Caco-2 (cell line): ENCODE measurements at regions not wholly inside any gene's neighbourhood (a gene's known extent, or its start where the extent isn't known, plus 50 kb on each side); places are given as distances from the start of the nearest gene placed in this dataset.

Experiments
- BruUV-seq: library from RNA; stranded (reverse); fragments of 400-500 nt; replicated peaks from 2 replicates; lab custom pipeline; 2021; lab: Mats Ljungman, UMichigan
- CTCF ChIA-PET: fragments of 300-600 bp; sonication (Branson Sonifier 250); formaldehyde crosslinking; loops from one replicate; lab custom pipeline; 2022; ENCODE audit warnings: antibody characterized with exemption; lab: Charles Lee
- POLR2A ChIA-PET: fragments of 300-600 bp; sonication (Branson Sonifier 250); formaldehyde crosslinking; loops from one replicate; lab custom pipeline; 2022; ENCODE audit warnings: antibody characterized with exemption; lab: Charles Lee
- DNase-seq, 2 experiments: peaks; one replicate each; pipeline versions ENCODE4 v3.0.0 to v3.0.0-alpha.2; 2020 to 2022
- H3K27me3 ChIP-seq: replicated peaks from 2 replicates; pipeline ENCODE4 v1.6.0; 2011; ENCODE audit warnings: low read length; ENCODE audit not compliant: control insufficient read depth, insufficient read depth
- H3K36me3 ChIP-seq: 2 replicates; pipeline ENCODE4 v1.5.1; 2011; ENCODE audit warnings: low read length; ENCODE audit not compliant: control insufficient read depth, insufficient read depth
- H3K4me1 ChIP-seq: fragments of 250-450 bp; sonication (Bioruptor Pico); 2 replicates; pipeline ENCODE4 v1.5.1; 2020; ENCODE audit warnings: mild to moderate bottlenecking
- H3K4me3 ChIP-seq: 2 replicates; pipeline ENCODE4 v1.5.1; 2011; ENCODE audit warnings: low read depth, mild to moderate bottlenecking, control low read depth, low read length
- H3K9me3 ChIP-seq: fragments of 250-450 bp; sonication (Bioruptor Pico); 2 replicates; pipeline ENCODE4 v1.5.1; 2020; ENCODE audit warnings: mild to moderate bottlenecking, moderate library complexity
- H3K27ac Mint-ChIP-seq: one replicate; pipeline ENCODE4 v1.8.0; 2022; ENCODE audit warnings: mixed read lengths; ENCODE audit not compliant: unreplicated experiment
- H3K27me3 Mint-ChIP-seq: one replicate; pipeline ENCODE4 v1.8.0; 2022; ENCODE audit warnings: mixed read lengths; ENCODE audit not compliant: insufficient read depth, unreplicated experiment
- H3K36me3 Mint-ChIP-seq: one replicate; pipeline ENCODE4 v1.8.0; 2022; ENCODE audit warnings: mild to moderate bottlenecking, mixed read lengths; ENCODE audit not compliant: insufficient read depth, unreplicated experiment
- H3K4me1 Mint-ChIP-seq: one replicate; pipeline ENCODE4 v1.8.0; 2022; ENCODE audit warnings: low read depth, mixed read lengths; ENCODE audit not compliant: unreplicated experiment
- H3K4me3 Mint-ChIP-seq: one replicate; pipeline ENCODE4 v1.8.0; 2022; ENCODE audit warnings: mild to moderate bottlenecking, moderate library complexity, mixed read lengths; ENCODE audit not compliant: unreplicated experiment
- H3K9me3 Mint-ChIP-seq: one replicate; pipeline ENCODE4 v1.8.0; 2022; ENCODE audit warnings: mixed read lengths; ENCODE audit not compliant: unreplicated experiment
- CTCF ChIP-seq, 2 experiments: fragments of 200-600 bp in 1 of 2; IDR thresholded peaks; 1 replicate in 1 of 2; 2 replicates in 1 of 2; pipeline versions ENCODE4 v1.5.1 to v1.8.0; 2011 to 2022; ENCODE audit warnings: antibody characterized with exemption in 1 of 2, control low read depth in 1 of 2, inconsistent platforms in 1 of 2, low read depth in 1 of 2, low read length in 1 of 2, mild to moderate bottlenecking in 1 of 2, moderate library complexity in 1 of 2; ENCODE audit not compliant: insufficient read depth in 1 of 2, severe bottlenecking in 1 of 2, unreplicated experiment in 1 of 2
- intact Hi-C: fragments of 100-400 bp; cut with micrococcal nuclease; formaldehyde crosslinking; loops from one replicate; pipeline ENCODE4 v1.10.0; 2022; ENCODE audit not compliant: unreplicated experiment

- no peak overlapping the region for H3K4me3 ChIP-seq
- H3K27me3 ChIP-seq, result no peaks in the 10 kb centered on the region
- no peak overlapping the region for H3K27ac Mint-ChIP-seq
- POLR2A ChIA-PET, result no interaction called here
- no peaks in the 10 kb centered on the region for H3K4me1 ChIP-seq
- no peaks in the 10 kb centered on the region for H3K27me3 Mint-ChIP-seq
- peaks cover 13% of the 10 kb centered on the region for H3K9me3 Mint-ChIP-seq
- H3K4me1 Mint-ChIP-seq, result no peaks in the 10 kb centered on the region
- no TSS peak for BruUV-seq
- peaks cover under 1% of the 10 kb centered on the region; the same call in 1 of the 2 replicates for H3K9me3 ChIP-seq
- CTCF ChIA-PET, result no interaction called here
- H3K4me3 Mint-ChIP-seq, result no peak overlapping the region
- no peak for DNase-seq
- H3K36me3 ChIP-seq, result no peaks in the 10 kb centered on the region
- TF ChIP-seq CTCF (IDR thresholded peaks at IDR 0.05; ENCODE audit: insufficient read depth in 1 of 2, low read depth in 1 of 2, low read length in 1 of 2, severe bottlenecking in 1 of 2, unreplicated experiment in 1 of 2), result no peak
- no peaks in the 10 kb centered on the region for H3K36me3 Mint-ChIP-seq
- intact Hi-C loops, result no loop called here
Observed at GRCh38 chr3:98644168-98644567, 50.8 kb upstream of the CPOX start.

DNA sequence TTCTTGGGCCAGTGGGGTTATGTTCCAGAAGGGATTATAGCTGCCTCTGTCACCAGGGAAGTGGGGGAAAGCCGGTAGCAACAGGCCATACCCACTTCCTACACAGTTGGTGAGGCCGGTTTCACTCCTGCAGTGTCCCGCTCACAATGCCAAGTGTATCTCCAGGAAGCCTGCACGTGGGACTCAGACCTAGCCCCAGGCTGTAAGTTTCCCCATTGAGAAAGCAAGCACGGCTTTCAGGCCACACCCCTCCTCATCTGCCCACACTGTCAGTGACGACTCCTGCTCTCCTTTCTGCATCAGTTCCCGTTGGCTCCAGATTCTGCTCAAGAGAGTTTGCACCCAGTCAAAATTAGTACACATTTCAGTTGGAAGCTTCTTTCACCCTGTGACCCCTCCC lies 51.6 kb upstream of the CPOX start:
- Mint-ChIP-seq H3K36me3 (no peaks in the 10 kb centered on the region), H3K27ac (no peak overlapping the region), H3K27me3 (no peaks in the 10 kb centered on the region), H3K4me1 (no peaks in the 10 kb centered on the region), H3K9me3 (peaks cover 10% of the 10 kb centered on the region), H3K4me3 (no peak overlapping the region)
- Histone ChIP-seq H3K4me1 (no peaks in the 10 kb centered on the region), H3K4me3 (no peak overlapping the region), H3K36me3 (no peaks in the 10 kb centered on the region), H3K9me3 (no peaks in the 10 kb centered on the region), H3K27me3 (no peaks in the 10 kb centered on the region)
- no TSS peak for BruUV-seq
- CTCF ChIA-PET, result no interaction called here
- POLR2A ChIA-PET, result no interaction called here
- intact Hi-C loops, result no loop called here
- no peak for DNase-seq
- TF ChIP-seq CTCF (IDR thresholded peaks at IDR 0.05; ENCODE audit: insufficient read depth in 1 of 2, low read depth in 1 of 2, low read length in 1 of 2, severe bottlenecking in 1 of 2, unreplicated experiment in 1 of 2), result no peak

DNA sequence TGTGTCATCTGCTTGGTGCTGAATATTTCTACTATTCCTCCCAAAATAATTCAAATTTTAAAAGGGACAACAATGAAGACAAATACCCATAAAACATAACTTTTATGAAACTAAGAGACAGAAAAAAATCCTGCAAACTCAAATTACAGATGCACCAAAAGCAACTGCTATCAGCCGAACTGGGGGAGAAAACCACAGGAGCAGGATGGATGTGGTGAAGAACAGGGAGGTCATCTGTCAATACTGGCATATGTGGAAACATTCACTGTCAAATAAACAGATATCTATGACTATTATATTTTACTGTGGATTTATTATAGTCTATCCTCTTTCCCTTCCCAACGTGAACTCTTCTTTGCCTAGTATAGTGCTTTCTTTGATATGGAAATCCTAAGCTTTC lies 53.3 kb upstream of the CPOX start:
- no peaks in the 10 kb centered on the region for H3K27me3 ChIP-seq
- no peak for DNase-seq
- Mint-ChIP-seq H3K4me1 (no peaks in the 10 kb centered on the region), H3K9me3 (no peaks in the 10 kb centered on the region), H3K36me3 (no peaks in the 10 kb centered on the region), H3K27ac (no peak overlapping the region), H3K4me3 (no peak overlapping the region), H3K27me3 (no peaks in the 10 kb centered on the region)
- no peak overlapping the region for H3K4me3 ChIP-seq
- POLR2A ChIA-PET, result no interaction called here
- BruUV-seq, result no TSS peak
- intact Hi-C loops, result no loop called here
- TF ChIP-seq CTCF (IDR thresholded peaks at IDR 0.05; ENCODE audit: insufficient read depth in 1 of 2, low read depth in 1 of 2, low read length in 1 of 2, severe bottlenecking in 1 of 2, unreplicated experiment in 1 of 2), result no peak
- no peaks in the 10 kb centered on the region for H3K4me1 ChIP-seq
- CTCF ChIA-PET, result no interaction called here
- H3K36me3 ChIP-seq, result no peaks in the 10 kb centered on the region
- H3K9me3 ChIP-seq, result no peaks in the 10 kb centered on the region
